Transverse colon (tissue), 3 donors: ENCODE measurements at regions not wholly inside any gene's neighbourhood (a gene's known extent, or its start where the extent isn't known, plus 50 kb on each side); places are given as distances from the start of the nearest gene placed in this dataset.

Experiments
- CTCF ChIP-seq, 5 experiments: fragments of 200-600 bp in 3 of 5; fragments of 450-650 bp in 2 of 5; sonication (generic) in 3 of 5; IDR thresholded peaks; 1 replicate in 2 of 5; 2 replicates in 3 of 5; pipeline ENCODE4 v1.5.1; 2016 to 2017; ENCODE audit warnings: antibody characterized with exemption in 5 of 5, inconsistent platforms in 3 of 5, mild to moderate bottlenecking in 2 of 5, moderate library complexity in 1 of 5
- POLR2A ChIP-seq: fragments of 450-650 bp; IDR thresholded peaks from one replicate; pipeline ENCODE4 v1.6.1; 2016; ENCODE audit warnings: antibody characterized with exemption, mild to moderate bottlenecking, moderate library complexity

- no peak for TF ChIP-seq CTCF (IDR thresholded peaks at IDR 0.05)
- no peak for TF ChIP-seq POLR2A
Observed at GRCh38 chr2:74735564-74735963, 81.5 kb downstream of the SEMA4F start.
